ENCODE measurements at regions not wholly inside any gene's neighbourhood (a gene's known extent, or its start where the extent isn't known, plus 50 kb on each side); places are given as distances from the start of the nearest gene placed in this dataset.

DNA sequence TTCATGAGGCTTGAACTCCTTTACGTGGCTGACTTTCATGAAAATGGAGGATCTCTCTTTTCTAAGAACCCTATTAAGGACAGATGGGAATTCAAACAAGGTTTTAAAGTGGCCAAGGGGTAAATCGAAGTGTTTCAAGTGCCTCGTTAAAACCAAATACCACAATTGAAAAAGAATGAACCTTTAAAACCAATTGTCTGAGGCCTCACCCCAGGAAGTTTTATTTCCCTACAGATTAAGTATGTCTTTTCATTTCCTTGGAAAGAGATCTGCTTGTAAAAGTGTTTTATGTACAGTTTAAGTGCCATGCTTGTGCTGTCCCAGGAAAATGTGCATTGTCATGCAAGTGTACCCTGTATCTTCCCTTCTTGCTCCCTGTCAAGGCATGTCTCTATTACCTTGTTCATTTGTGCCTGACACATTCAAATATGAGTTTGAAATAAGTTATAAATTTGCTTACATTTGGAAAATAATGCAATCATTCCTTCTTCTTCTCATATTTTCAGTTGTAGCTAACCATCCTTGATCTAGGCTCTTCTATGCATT is 138.7 kb downstream of the ZPLD1 start:
- no peak for DNase-seq
- Mint-ChIP-seq H3K4me1 (no peaks in the 10 kb centered on the region), H3K9me3 (no peaks in the 10 kb centered on the region), H3K27ac (no peak overlapping the region), H3K27me3 (no peaks in the 10 kb centered on the region), H3K4me3 (no peak overlapping the region), H3K36me3 (ENCODE audit: low read depth) (no peaks in the 10 kb centered on the region)
- POLR2A ChIA-PET: no interaction called here
- CTCF ChIA-PET: no interaction called here

GRCh38 chr3:102574355-102574754 is 139.5 kb downstream of the ZPLD1 start:
- Mint-ChIP-seq H3K4me3 (no peak overlapping the region), H3K9me3 (no peaks in the 10 kb centered on the region)

GRCh38 chr3:102576651-102577050 is 141.8 kb downstream of the ZPLD1 start:
- POLR2A ChIA-PET: no interaction called here
- Mint-ChIP-seq H3K27ac (no peak overlapping the region), H3K9me3 (no peaks in the 10 kb centered on the region), H3K27me3 (no peaks in the 10 kb centered on the region), H3K36me3 (ENCODE audit: low read depth) (no peaks in the 10 kb centered on the region), H3K4me1 (no peaks in the 10 kb centered on the region), H3K4me3 (no peak overlapping the region)
- CTCF ChIA-PET: no interaction called here
- DNase-seq: no peak

More at GRCh38 chr3:102574355-102574754, 139.5 kb downstream of the ZPLD1 start:
- no peaks in the 10 kb centered on the region for H3K27me3 Mint-ChIP-seq
- DNase-seq: no peak
- no peaks in the 10 kb centered on the region for H3K4me1 Mint-ChIP-seq
- CTCF ChIA-PET: no interaction called here
- H3K36me3 Mint-ChIP-seq (ENCODE audit: low read depth): no peaks in the 10 kb centered on the region
- H3K27ac Mint-ChIP-seq: no peak overlapping the region
- POLR2A ChIA-PET: no interaction called here

DNA sequence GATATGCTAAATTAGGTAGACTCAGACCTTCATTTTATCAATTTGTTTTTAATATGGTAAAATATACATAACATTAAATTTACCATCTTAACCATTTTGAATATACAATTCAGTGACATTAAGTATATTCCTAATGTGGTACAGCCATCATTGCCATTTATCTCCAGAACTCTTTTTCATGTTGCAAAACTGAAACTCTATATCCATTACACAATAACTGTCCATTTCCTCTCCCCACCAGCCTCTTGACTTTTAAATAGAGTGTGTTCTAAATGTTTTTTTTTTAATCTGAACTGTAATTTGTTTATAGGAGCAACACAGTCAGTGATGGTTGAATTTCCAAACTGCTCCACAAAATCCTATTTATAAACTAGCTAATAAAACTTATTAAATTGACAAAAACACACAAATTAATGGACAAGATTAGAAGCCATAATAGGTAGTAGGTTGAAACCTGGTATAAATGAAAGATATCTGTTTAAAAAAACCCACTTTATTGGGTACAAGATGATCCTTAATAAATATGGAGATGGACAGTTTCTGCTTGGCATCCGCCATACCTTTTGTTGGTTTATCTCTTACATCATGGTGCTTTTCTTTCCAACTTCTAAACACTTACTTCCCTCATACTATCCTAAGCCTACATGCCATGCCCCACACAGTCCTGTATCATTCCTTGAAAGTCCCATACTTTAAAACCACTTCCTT is 142.4 kb downstream of the ZPLD1 start:
- Mint-ChIP-seq H3K27ac (no peak overlapping the region), H3K9me3 (no peaks in the 10 kb centered on the region), H3K4me3 (no peak overlapping the region), H3K27me3 (no peaks in the 10 kb centered on the region), H3K4me1 (no peaks in the 10 kb centered on the region), H3K36me3 (ENCODE audit: low read depth) (no peaks in the 10 kb centered on the region)
- ChIA-PET POLR2A (no interaction called here), CTCF (no interaction called here)
- DNase-seq: no peak

- no peak overlapping the region for H3K4me3 Mint-ChIP-seq
- no peaks in the 10 kb centered on the region for H3K36me3 Mint-ChIP-seq (ENCODE audit: low read depth)
- peaks cover 2% of the 10 kb centered on the region for H3K27me3 Mint-ChIP-seq
- no peak for DNase-seq
- no peaks in the 10 kb centered on the region for H3K4me1 Mint-ChIP-seq
- no peaks in the 10 kb centered on the region for H3K9me3 Mint-ChIP-seq
- ChIA-PET CTCF (no interaction called here), POLR2A (no interaction called here)
- H3K27ac Mint-ChIP-seq: no peak overlapping the region
Observed at GRCh38 chr3:102580760-102581159, 145.9 kb downstream of the ZPLD1 start.

GRCh38 chr3:102586485-102586884 is 151.7 kb downstream of the ZPLD1 start:
- no peak for DNase-seq

GRCh38 chr3:102593812-102594602 is 159.2 kb downstream of the ZPLD1 start:
- CTCF ChIA-PET: no interaction called here
- POLR2A ChIA-PET: no interaction called here
- no peak overlapping the region for H3K4me3 Mint-ChIP-seq
- H3K4me1 Mint-ChIP-seq: no peaks in the 10 kb centered on the region
- DNase-seq: no peak
- no peaks in the 10 kb centered on the region for H3K27me3 Mint-ChIP-seq
- H3K36me3 Mint-ChIP-seq (ENCODE audit: low read depth): no peaks in the 10 kb centered on the region
- no peaks in the 10 kb centered on the region for H3K9me3 Mint-ChIP-seq
- H3K27ac Mint-ChIP-seq: no peak overlapping the region

More at GRCh38 chr3:102586485-102586884, 151.7 kb downstream of the ZPLD1 start:
- Mint-ChIP-seq H3K4me1 (no peaks in the 10 kb centered on the region), H3K36me3 (ENCODE audit: low read depth) (no peaks in the 10 kb centered on the region), H3K9me3 (no peaks in the 10 kb centered on the region), H3K4me3 (no peak overlapping the region), H3K27me3 (peaks cover 4% of the 10 kb centered on the region), H3K27ac (no peak overlapping the region)
- ChIA-PET CTCF (no interaction called here), POLR2A (no interaction called here)

DNA sequence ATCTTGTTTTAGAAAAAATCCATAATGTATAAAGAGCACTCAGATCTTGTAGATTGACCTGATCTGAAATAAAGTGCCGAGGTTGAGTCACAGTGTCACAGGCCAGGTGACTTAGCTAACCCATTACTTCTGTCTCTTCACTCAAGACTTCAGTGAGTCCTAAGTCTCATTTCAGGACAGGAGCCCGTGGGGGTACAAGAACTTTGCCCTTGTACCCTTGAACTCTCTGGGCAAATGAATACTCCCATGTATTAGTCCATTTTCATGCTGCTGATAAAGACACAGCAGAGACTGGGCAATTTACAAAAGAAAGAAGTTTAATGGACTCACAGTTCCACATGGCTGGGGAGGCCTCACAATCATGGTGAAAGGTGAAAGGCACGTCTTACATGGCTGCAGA is 160.2 kb downstream of the ZPLD1 start:
- DNase-seq: no peak
- H3K4me1 Mint-ChIP-seq: no peaks in the 10 kb centered on the region
- ChIA-PET POLR2A (no interaction called here), CTCF (no interaction called here)
- H3K4me3 Mint-ChIP-seq: no peak overlapping the region
- H3K36me3 Mint-ChIP-seq (ENCODE audit: low read depth): no peaks in the 10 kb centered on the region
- H3K27ac Mint-ChIP-seq: no peak overlapping the region
- H3K27me3 Mint-ChIP-seq: no peaks in the 10 kb centered on the region
- no peaks in the 10 kb centered on the region for H3K9me3 Mint-ChIP-seq

GRCh38 chr3:102599819-102600576 is 165.2 kb downstream of the ZPLD1 start:
- H3K27ac Mint-ChIP-seq: no peak overlapping the region
- ChIA-PET POLR2A (no interaction called here), CTCF (no interaction called here)
- H3K9me3 Mint-ChIP-seq: no peaks in the 10 kb centered on the region
- H3K36me3 Mint-ChIP-seq (ENCODE audit: low read depth): no peaks in the 10 kb centered on the region
- no peak for DNase-seq
- H3K4me3 Mint-ChIP-seq: no peak overlapping the region
- H3K4me1 Mint-ChIP-seq: no peaks in the 10 kb centered on the region
- no peaks in the 10 kb centered on the region for H3K27me3 Mint-ChIP-seq

- DNase-seq: no peak
- Mint-ChIP-seq H3K4me1 (no peaks in the 10 kb centered on the region), H3K27ac (no peak overlapping the region), H3K27me3 (no peaks in the 10 kb centered on the region), H3K36me3 (ENCODE audit: low read depth) (no peaks in the 10 kb centered on the region), H3K9me3 (no peaks in the 10 kb centered on the region), H3K4me3 (no peak overlapping the region)
- POLR2A ChIA-PET: no interaction called here
- CTCF ChIA-PET: no interaction called here
Observed at GRCh38 chr3:102605153-102605552, 170.3 kb downstream of the ZPLD1 start.

- Mint-ChIP-seq H3K4me3 (no peak overlapping the region), H3K4me1 (no peaks in the 10 kb centered on the region), H3K36me3 (ENCODE audit: low read depth) (no peaks in the 10 kb centered on the region), H3K9me3 (no peaks in the 10 kb centered on the region), H3K27ac (no peak overlapping the region), H3K27me3 (no peaks in the 10 kb centered on the region)
- ChIA-PET POLR2A (no interaction called here), CTCF (no interaction called here)
- no peak for DNase-seq
Observed at GRCh38 chr3:102608875-102609274, 174.1 kb downstream of the ZPLD1 start.

GRCh38 chr3:102614021-102614569 is 179.3 kb downstream of the ZPLD1 start:
- no peak overlapping the region for H3K27ac Mint-ChIP-seq
- DNase-seq: no peak
- no peaks in the 10 kb centered on the region for H3K4me1 Mint-ChIP-seq
- no peak overlapping the region for H3K4me3 Mint-ChIP-seq
- POLR2A ChIA-PET: no interaction called here
- H3K9me3 Mint-ChIP-seq: no peaks in the 10 kb centered on the region
- H3K27me3 Mint-ChIP-seq: no peaks in the 10 kb centered on the region
- no peaks in the 10 kb centered on the region for H3K36me3 Mint-ChIP-seq (ENCODE audit: low read depth)
- CTCF ChIA-PET: no interaction called here

GRCh38 chr3:102614585-102614984 is 179.8 kb downstream of the ZPLD1 start:
- CTCF ChIA-PET: no interaction called here
- POLR2A ChIA-PET: no interaction called here
- Mint-ChIP-seq H3K9me3 (no peaks in the 10 kb centered on the region), H3K27ac (no peak overlapping the region), H3K27me3 (no peaks in the 10 kb centered on the region), H3K36me3 (ENCODE audit: low read depth) (no peaks in the 10 kb centered on the region), H3K4me3 (no peak overlapping the region), H3K4me1 (no peaks in the 10 kb centered on the region)
- no peak for DNase-seq

Data from activated CD4-positive, alpha-beta T cell treated with anti-CD3 and anti-CD28 coated beads, Interleukin-2, amount 10 ng/mL, durations not matched to agents 7 days and 5 days (primary cell).